IPS-20b (cell line): ENCODE measurements at regions not wholly inside any gene's neighbourhood (a gene's known extent, or its start where the extent isn't known, plus 50 kb on each side); places are given as distances from the start of the nearest gene placed in this dataset.

Source experiments
- H3K27ac ChIP-seq: one replicate; pipeline ENCODE4 v1.5.1; 2013; ENCODE audit warnings: low read length
- H3K27me3 ChIP-seq: 2 replicates; pipeline ENCODE4 v1.6.1; 2013; ENCODE audit warnings: mild to moderate bottlenecking, low read length, inconsistent platforms; ENCODE audit not compliant: insufficient read depth
- H3K36me3 ChIP-seq: 2 replicates; pipeline ENCODE4 v1.6.1; 2013; ENCODE audit warnings: low read depth, mild to moderate bottlenecking, inconsistent platforms, low read length, moderate library complexity; ENCODE audit not compliant: insufficient read depth
- H3K4me1 ChIP-seq: 2 replicates; pipeline ENCODE4 v1.6.1; 2013; ENCODE audit warnings: mild to moderate bottlenecking, control low read depth, inconsistent platforms, low read length, moderate library complexity; ENCODE audit not compliant: insufficient read depth
- H3K4me3 ChIP-seq: 2 replicates; pipeline ENCODE4 v1.5.1; 2013; ENCODE audit warnings: mild to moderate bottlenecking, low read length, inconsistent platforms
- H3K9ac ChIP-seq: 2 replicates; pipeline ENCODE4 v1.6.1; 2013; ENCODE audit warnings: low read depth, mild to moderate bottlenecking, inconsistent platforms, low read length, moderate library complexity
- H3K9me3 ChIP-seq: 2 replicates; pipeline ENCODE4 v1.6.1; 2013; ENCODE audit warnings: mild to moderate bottlenecking, low read depth, low read length, inconsistent platforms; ENCODE audit not compliant: insufficient read depth

DNA sequence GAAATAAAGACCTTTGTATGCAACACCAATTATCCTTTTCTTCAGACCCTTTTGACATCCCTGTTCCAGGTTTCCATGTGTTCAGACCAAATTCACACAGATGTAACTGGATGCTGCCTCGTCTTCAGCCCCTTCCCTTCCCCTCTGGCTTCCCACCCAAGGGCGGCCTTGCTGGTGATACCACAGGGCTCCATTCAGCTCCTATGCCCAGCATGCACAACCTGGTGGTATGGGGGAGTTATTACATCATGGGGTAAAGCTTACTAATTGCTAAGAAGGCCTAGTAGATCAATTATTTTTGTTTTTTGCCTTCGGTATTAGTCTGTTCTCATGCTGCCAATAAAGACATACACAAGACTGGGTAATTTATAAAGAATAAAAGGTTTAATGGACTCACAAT lies 317.0 kb upstream of the CXXC4 start:
- Histone ChIP-seq H3K27me3 (no peaks in the 10 kb centered on the region), H3K9ac (no peak overlapping the region), H3K4me1 (no peaks in the 10 kb centered on the region), H3K4me3 (no peak overlapping the region), H3K27ac (no peak overlapping the region), H3K36me3 (no peaks in the 10 kb centered on the region), H3K9me3 (peaks cover 2% of the 10 kb centered on the region; the same call in 1 of the 2 replicates)

DNA sequence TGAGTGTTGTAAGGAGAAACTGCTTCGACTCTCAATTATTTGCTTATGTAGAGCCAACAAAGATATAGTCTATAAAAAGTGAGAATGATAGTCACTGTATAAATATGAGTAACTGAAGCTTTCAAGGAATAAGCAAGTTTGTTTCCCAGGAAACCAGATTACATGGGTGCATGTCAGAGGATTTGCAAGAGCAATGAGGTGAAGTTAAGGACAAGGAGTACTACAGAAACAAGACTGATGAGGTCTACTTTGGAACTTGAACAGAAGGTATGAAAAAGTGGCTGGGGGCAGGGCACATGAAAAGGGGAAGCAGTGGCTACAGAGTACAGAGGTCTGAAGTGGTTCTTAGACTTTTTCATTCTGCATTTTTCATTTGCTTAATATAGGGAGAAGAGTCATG lies 321.0 kb upstream of the CXXC4 start:
- H3K27ac ChIP-seq: no peak overlapping the region

GRCh38 chr4:104818579-104818978 lies 323.9 kb upstream of the CXXC4 start:
- Histone ChIP-seq H3K4me1 (no peaks in the 10 kb centered on the region), H3K4me3 (no peak overlapping the region), H3K36me3 (no peaks in the 10 kb centered on the region), H3K27ac (no peak overlapping the region), H3K27me3 (no peaks in the 10 kb centered on the region), H3K9me3 (no peaks in the 10 kb centered on the region), H3K9ac (no peak overlapping the region)

More for the DNA sequence above, 321.0 kb upstream of the CXXC4 start:
- Histone ChIP-seq H3K9ac (no peak overlapping the region), H3K9me3 (no peaks in the 10 kb centered on the region), H3K4me3 (no peak overlapping the region), H3K36me3 (no peaks in the 10 kb centered on the region), H3K27me3 (no peaks in the 10 kb centered on the region), H3K4me1 (no peaks in the 10 kb centered on the region)

DNA sequence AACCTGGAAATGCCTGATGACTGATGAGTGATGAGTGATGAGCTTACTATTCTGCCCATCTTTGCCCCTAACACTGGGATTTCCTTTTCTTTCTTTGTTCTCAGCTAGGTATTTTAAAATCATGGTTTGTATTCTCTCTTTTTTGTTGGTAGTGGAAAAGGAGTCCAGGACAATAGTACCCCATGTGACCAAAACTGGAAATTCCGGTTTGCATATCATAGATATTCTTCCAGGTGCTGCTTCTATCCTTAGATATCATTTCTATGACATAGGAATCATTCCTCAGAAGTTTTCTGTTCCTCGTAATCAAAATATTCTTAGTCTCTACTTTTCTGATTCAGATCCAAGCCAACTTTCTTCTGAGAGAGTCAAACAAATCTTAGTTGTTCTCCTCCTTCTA lies 320.5 kb upstream of the TET2 start:
- no peak overlapping the region for H3K27ac ChIP-seq

DNA sequence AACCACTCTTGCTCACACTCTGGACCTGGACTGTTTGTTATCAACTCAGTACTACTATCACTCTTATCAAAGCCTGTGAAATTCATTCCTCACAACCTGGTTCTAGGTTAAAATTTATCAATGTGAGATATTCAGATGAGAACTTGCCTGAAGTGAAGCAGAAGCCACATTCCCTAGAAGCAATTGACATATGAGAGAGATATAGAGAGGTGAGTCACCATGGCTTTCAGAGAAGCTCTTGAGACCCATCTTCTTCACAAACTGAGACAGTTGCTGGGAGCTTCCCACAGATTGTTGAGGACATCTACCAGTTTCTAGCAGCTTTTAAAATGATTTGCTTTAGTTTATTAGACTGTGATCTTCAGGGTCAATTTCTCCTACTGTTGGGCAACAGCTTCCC lies 316.9 kb upstream of the TET2 start:
- Histone ChIP-seq H3K27me3 (no peaks in the 10 kb centered on the region), H3K27ac (no peak overlapping the region), H3K36me3 (no peaks in the 10 kb centered on the region), H3K9ac (no peak overlapping the region), H3K4me1 (no peaks in the 10 kb centered on the region), H3K9me3 (no peaks in the 10 kb centered on the region), H3K4me3 (no peak overlapping the region)

More for the DNA sequence above, 320.5 kb upstream of the TET2 start:
- Histone ChIP-seq H3K9ac (no peak overlapping the region), H3K9me3 (no peaks in the 10 kb centered on the region), H3K36me3 (no peaks in the 10 kb centered on the region), H3K4me3 (no peak overlapping the region), H3K27me3 (no peaks in the 10 kb centered on the region), H3K4me1 (no peaks in the 10 kb centered on the region)

DNA sequence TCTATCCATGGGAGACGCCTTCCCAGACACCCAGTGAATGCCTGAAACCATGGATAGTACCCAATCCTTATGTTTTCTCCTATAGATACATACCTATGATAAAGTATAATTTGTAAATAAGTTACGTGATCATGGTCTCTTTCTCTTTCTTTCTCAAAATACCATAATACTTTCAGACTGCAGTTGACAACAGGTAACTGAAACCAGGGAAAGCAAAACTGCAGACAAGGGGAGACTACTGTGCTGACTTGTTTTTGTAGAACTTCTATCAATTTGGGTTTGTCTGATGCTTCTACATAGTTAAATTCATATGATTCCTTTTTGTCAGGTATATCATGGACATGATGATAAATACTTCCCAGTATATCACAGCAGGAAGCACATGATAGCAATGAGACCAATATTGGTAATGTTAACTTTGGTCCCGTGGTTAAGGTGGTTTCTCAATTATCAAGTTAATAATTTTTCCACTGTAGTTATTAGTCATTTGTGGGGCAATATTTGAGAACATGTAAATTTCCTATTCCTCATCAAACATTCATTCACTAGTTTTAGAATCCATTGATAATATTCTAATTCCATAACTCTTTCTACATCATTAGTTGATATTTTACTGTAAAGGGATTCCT lies 298.0 kb upstream of the TET2 start:
- H3K4me3 ChIP-seq: no peak overlapping the region
- H3K27ac ChIP-seq: no peak overlapping the region
- H3K9ac ChIP-seq: no peak overlapping the region
- H3K9me3 ChIP-seq: no peaks in the 10 kb centered on the region
- H3K4me1 ChIP-seq: peaks cover 5% of the 10 kb centered on the region; the same call in 1 of the 2 replicates
- H3K27me3 ChIP-seq: no peaks in the 10 kb centered on the region
- no peaks in the 10 kb centered on the region for H3K36me3 ChIP-seq

DNA sequence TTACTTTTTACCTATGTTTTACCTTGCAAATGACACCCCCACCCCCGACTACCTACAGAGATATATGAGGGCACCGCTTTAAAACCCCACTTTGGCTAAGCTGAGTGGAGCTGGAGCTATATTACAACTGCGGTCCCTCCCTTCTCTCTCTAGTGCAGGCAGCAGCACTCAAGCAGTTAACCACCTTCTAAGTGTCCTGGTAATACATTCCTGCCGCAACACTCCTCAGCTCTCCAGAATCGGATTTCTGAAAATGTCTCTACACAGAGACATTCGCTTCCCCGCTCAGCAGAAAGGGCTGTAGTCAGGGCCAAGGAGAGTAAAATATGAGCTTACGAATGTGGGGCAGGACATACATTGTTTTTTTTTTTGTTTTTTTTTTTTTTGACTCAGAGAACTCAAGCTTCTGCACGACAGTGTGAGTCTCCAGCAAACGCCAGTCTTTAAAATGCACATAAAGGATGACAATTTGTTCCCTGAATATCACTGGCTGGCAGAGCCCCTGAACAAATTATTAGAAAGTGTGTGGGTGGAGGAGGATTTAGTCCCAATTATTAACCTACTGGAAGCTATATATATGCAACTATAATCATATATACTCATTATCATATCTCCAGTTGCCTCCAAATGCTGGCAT lies 287.0 kb upstream of the TET2 start:
- H3K36me3 ChIP-seq: no peaks in the 10 kb centered on the region
- H3K4me1 ChIP-seq: no peaks in the 10 kb centered on the region; the same call in 1 of the 2 replicates
- H3K4me3 ChIP-seq: no peak overlapping the region
- H3K27ac ChIP-seq: no peak overlapping the region
- H3K27me3 ChIP-seq: no peaks in the 10 kb centered on the region
- H3K9ac ChIP-seq: no peak overlapping the region
- H3K9me3 ChIP-seq: peaks cover 3% of the 10 kb centered on the region; the same call in 1 of the 2 replicates

- no peaks in the 10 kb centered on the region for H3K36me3 ChIP-seq
- H3K4me1 ChIP-seq: no peaks in the 10 kb centered on the region; the same call in 1 of the 2 replicates
- no peaks in the 10 kb centered on the region for H3K27me3 ChIP-seq
- H3K9me3 ChIP-seq: peaks cover 3% of the 10 kb centered on the region; the same call in 1 of the 2 replicates
- H3K27ac ChIP-seq: no peak overlapping the region
- H3K4me3 ChIP-seq: no peak overlapping the region
- no peak overlapping the region for H3K9ac ChIP-seq
These were observed 286.2 kb upstream of the TET2 start for GRCh38 chr4:104860238-104861123.

DNA sequence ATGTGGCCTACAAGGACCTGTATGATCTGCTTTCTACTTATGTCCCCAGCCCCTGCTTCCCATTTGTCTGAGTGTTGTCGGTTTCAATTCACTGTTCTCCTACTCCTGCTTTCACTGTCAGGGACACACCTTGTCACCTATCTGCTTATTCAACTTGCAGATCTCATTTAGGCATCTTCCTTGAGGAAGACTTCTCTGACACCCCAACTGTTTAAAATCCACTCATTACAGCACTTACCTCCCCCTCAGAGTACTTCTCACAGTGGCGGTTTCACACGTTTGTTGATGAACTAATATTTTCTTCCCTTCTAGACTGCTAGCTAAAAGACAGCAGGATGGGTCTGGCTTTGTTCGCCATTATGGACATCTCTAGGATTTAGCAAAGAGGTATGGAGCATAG lies 279.9 kb upstream of the TET2 start:
- Histone ChIP-seq H3K27me3 (no peaks in the 10 kb centered on the region), H3K36me3 (no peaks in the 10 kb centered on the region), H3K4me1 (no peaks in the 10 kb centered on the region), H3K27ac (no peak overlapping the region), H3K9ac (no peak overlapping the region), H3K4me3 (no peak overlapping the region), H3K9me3 (peaks cover 3% of the 10 kb centered on the region; the same call in 1 of the 2 replicates)

DNA sequence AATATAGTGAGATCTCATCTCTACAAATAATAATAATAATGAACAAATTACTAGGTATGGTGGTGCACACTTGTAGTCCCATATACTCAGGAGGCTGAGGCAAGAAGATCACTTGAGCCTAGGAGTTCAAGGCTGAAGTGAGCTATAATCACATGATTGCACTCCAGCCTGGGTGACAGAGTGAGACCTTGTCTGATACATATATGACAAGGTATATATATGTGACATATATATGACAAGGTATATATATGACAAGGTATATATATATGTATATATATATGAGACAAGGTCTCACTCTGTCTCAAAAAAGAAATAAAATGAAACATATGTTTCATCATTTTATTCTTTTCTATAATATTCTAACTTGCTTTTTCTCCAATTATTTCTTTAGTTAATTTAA lies 278.1 kb upstream of the TET2 start:
- Histone ChIP-seq H3K4me1 (no peaks in the 10 kb centered on the region), H3K27ac (no peak overlapping the region), H3K9ac (no peak overlapping the region)

DNA sequence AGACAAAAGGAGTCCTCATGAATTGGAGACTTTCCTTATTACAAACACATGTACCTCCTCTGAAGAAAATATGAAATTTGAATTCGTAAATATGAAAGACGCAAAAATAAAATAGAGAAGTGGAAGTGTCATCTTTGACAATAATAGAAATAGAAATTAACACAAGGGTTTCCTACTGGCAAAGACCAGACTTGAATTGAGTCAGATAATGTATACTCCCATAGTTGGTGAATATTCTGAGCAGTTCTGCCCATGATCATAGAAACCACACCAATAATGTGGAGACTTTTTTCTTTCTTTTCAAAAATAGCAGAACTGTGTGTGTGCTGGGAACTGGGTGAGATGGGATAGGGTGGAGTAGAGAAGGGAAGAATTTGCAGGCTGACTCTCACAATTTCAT lies 277.7 kb upstream of the TET2 start:
- no peak overlapping the region for H3K27ac ChIP-seq
- no peaks in the 10 kb centered on the region for H3K27me3 ChIP-seq
- H3K4me1 ChIP-seq: no peaks in the 10 kb centered on the region
- H3K4me3 ChIP-seq: no peak overlapping the region
- H3K9ac ChIP-seq: no peak overlapping the region
- H3K9me3 ChIP-seq: no peaks in the 10 kb centered on the region
- H3K36me3 ChIP-seq: no peaks in the 10 kb centered on the region

More for the DNA sequence above, 278.1 kb upstream of the TET2 start:
- Histone ChIP-seq H3K36me3 (no peaks in the 10 kb centered on the region), H3K4me3 (no peak overlapping the region), H3K27me3 (no peaks in the 10 kb centered on the region), H3K9me3 (no peaks in the 10 kb centered on the region)
